RWPE2 (cell line): ENCODE measurements at regions not wholly inside any gene's neighbourhood (a gene's known extent, or its start where the extent isn't known, plus 50 kb on each side); places are given as distances from the start of the nearest gene placed in this dataset.
A peak's percentile ranks its signal among the peaks of the same experiment; 100 is the strongest.

Experiments used
- ATAC-seq: fragments of 200-7000 bp; cut with Tn5 transposase; 3 replicates; pipeline ENCODE4 v1.9.1; 2021; ENCODE audit warnings: low read depth
- DNase-seq: peaks from one replicate; pipeline ENCODE4 v3.0.0-alpha.2; 2020; ENCODE audit warnings: low spot score
- H3K27ac ChIP-seq: fragments of 450-650 bp; 2 replicates; pipeline ENCODE4 v1.5.1; 2017; ENCODE audit warnings: mild to moderate bottlenecking; ENCODE audit not compliant: poor library complexity, severe bottlenecking
- H3K27me3 ChIP-seq: fragments of 250-450 bp; sonication (Bioruptor Pico); 2 replicates; pipeline ENCODE4 v1.5.1; 2021; ENCODE audit warnings: mild to moderate bottlenecking, moderate library complexity; ENCODE audit not compliant: insufficient read depth, poor library complexity, severe bottlenecking
- H3K36me3 ChIP-seq: fragments of 250-450 bp; sonication (Bioruptor Pico); 2 replicates; pipeline ENCODE4 v1.5.1; 2020; ENCODE audit warnings: low read depth, mild to moderate bottlenecking, moderate library complexity
- H3K4me1 ChIP-seq: fragments of 250-450 bp; sonication (Bioruptor Pico); 2 replicates; pipeline ENCODE4 v1.5.1; 2021; ENCODE audit warnings: mild to moderate bottlenecking, moderate library complexity; ENCODE audit not compliant: insufficient read depth, poor library complexity, severe bottlenecking
- H3K4me3 ChIP-seq: fragments of 250-450 bp; sonication (Bioruptor Pico); 2 replicates; pipeline ENCODE4 v1.5.1; 2021; ENCODE audit warnings: mild to moderate bottlenecking, moderate library complexity; ENCODE audit not compliant: severe bottlenecking
- H3K9me3 ChIP-seq: fragments of 250-450 bp; sonication (Bioruptor Pico); 2 replicates; pipeline ENCODE4 v1.5.1; 2021; ENCODE audit warnings: mild to moderate bottlenecking, moderate library complexity; ENCODE audit not compliant: severe bottlenecking
- TF ChIP-seq, protein P1 (sequence below): fragments of 450-650 bp; IDR thresholded peaks from one replicate; pipeline ENCODE4 v1.5.1; 2017; ENCODE audit warnings: mild to moderate bottlenecking, moderate library complexity; ENCODE audit not compliant: poor library complexity, severe bottlenecking

DNA sequence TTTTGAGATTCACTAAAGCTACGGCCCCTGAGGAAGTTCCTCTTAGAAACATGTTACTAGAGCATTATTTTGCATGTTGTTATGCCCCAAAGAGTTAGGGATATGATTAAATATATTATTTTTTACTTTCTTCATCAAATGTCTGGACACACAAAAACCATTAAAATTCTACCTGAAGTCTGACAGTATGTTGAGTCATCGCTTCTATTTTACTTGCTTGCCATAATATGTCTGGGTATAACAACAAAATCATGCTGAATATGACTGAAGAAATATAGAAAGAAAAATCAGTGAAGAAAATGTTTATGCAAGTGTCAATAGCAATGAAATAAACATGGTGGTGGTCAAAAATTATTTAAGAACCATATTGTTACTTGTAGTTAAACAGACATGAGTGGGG lies 1818.5 kb upstream of the ADGRL3 start:
- no peaks in the 10 kb centered on the region for H3K9me3 ChIP-seq
- H3K27me3 ChIP-seq: no peaks in the 10 kb centered on the region
- ATAC-seq (no peak), DNase-seq (no peak)
- TF ChIP-seq, protein P1, sequence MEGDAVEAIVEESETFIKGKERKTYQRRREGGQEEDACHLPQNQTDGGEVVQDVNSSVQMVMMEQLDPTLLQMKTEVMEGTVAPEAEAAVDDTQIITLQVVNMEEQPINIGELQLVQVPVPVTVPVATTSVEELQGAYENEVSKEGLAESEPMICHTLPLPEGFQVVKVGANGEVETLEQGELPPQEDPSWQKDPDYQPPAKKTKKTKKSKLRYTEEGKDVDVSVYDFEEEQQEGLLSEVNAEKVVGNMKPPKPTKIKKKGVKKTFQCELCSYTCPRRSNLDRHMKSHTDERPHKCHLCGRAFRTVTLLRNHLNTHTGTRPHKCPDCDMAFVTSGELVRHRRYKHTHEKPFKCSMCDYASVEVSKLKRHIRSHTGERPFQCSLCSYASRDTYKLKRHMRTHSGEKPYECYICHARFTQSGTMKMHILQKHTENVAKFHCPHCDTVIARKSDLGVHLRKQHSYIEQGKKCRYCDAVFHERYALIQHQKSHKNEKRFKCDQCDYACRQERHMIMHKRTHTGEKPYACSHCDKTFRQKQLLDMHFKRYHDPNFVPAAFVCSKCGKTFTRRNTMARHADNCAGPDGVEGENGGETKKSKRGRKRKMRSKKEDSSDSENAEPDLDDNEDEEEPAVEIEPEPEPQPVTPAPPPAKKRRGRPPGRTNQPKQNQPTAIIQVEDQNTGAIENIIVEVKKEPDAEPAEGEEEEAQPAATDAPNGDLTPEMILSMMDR: no peak
- no peaks in the 10 kb centered on the region for H3K36me3 ChIP-seq
- H3K4me1 ChIP-seq: peaks cover 4% of the 10 kb centered on the region
- H3K27ac ChIP-seq: peak overlapping the region; percentile 7
- H3K4me3 ChIP-seq: no peak overlapping the region

DNA sequence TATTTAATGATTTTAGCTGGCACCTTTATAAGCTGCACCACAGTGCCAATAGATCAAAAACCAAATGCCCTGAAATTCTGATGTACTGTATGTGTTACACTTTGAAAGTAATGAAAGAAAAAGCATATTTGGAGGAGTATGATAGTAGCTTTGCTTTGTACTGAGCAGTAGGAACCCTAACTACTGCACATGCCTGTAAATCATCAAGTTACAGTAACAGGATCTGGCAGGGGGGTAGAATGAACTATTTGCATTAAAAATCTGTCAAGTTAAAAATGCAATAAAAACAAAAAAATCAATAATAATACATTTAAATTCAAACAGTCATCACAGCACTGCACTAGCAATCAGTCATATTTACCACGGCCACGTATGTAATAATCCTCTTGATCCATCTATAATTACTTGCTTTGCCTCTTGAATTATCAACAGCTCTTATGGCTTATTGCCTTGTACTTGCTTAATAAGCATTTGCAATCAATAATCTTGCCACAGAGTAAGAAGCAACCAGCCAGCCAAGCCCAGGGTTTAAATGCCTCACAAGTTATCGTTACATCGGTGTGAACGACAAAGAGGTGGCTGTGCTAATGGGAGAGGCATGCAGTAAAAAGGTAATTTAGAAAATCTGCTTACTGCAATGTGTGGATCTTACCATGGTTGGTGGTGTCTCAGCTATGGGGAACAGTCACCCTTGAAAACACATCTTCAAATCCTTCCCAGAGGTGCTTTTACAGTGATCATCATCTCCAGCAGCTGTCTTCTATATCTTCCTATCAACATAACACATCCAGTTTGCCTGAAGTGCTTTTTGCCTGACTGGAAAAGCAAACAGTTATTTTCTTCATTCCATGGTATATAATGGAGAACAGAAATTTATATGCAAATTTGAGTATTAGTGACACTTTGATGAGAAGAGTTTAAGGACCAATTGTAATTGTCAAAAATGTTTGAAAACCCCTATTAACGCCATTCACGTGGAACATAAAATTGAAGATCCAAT lies 1812.1 kb upstream of the ADGRL3 start:
- no peaks in the 10 kb centered on the region for H3K36me3 ChIP-seq
- TF ChIP-seq, protein P1: no peak
- H3K27ac ChIP-seq: no peak overlapping the region
- H3K4me3 ChIP-seq: no peak overlapping the region
- DNase-seq: no peak
- no peaks in the 10 kb centered on the region for H3K9me3 ChIP-seq
- no peaks in the 10 kb centered on the region for H3K27me3 ChIP-seq
- ATAC-seq: no peak
- no peaks in the 10 kb centered on the region for H3K4me1 ChIP-seq

DNA sequence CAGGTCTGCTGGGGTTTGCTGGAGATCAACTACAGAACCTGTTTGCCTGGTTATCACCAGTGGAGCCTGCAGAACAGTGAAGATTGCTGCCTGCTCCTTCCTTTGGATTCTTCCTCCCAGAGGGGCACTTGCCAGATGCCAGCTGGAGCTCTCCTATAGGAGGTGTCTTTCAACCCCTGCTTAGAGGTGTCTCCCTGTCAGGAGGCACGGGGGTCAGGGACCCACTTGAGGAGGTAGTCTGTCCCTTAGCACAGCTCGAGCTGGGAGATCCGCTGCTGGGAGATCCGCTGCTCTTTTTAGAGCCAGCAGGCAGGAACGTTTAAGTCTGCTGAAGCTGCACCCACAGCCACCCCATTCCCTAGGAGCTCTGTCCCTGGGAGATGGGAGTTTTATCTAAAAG lies 1806.3 kb upstream of the ADGRL3 start:
- TF ChIP-seq, protein P1: no peak
- H3K27ac ChIP-seq: no peak overlapping the region
- ATAC-seq (no peak), DNase-seq (no peak)
- H3K4me3 ChIP-seq: no peak overlapping the region
- no peaks in the 10 kb centered on the region for H3K9me3 ChIP-seq
- H3K4me1 ChIP-seq: no peaks in the 10 kb centered on the region
- no peaks in the 10 kb centered on the region for H3K36me3 ChIP-seq
- H3K27me3 ChIP-seq: no peaks in the 10 kb centered on the region

DNA sequence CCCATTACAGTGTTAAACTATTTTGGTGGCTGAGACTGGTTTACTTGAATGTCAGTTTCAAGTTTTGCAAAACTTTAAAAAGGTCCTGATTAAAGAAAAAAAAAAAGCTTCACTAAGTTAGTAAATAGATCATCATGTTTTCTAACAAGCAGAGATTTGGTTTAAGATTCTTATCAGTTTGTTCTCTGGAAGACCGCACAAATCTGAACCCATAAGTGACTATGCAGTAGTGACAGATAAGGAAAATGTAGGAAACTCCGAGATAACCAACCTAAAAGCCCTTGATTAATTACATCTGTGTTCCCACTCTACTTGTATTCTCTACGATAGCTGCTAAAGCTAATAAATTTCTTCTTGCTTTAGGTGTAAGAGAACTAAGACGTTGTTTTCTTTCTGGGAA lies 1799.8 kb upstream of the ADGRL3 start:
- DNase-seq: no peak
- no peak for ATAC-seq
- TF ChIP-seq, protein P1: no peak
- H3K36me3 ChIP-seq: no peaks in the 10 kb centered on the region
- H3K4me3 ChIP-seq: no peak overlapping the region
- no peaks in the 10 kb centered on the region for H3K4me1 ChIP-seq
- no peaks in the 10 kb centered on the region for H3K9me3 ChIP-seq
- peaks cover 2% of the 10 kb centered on the region for H3K27me3 ChIP-seq
- H3K27ac ChIP-seq: no peak overlapping the region

DNA sequence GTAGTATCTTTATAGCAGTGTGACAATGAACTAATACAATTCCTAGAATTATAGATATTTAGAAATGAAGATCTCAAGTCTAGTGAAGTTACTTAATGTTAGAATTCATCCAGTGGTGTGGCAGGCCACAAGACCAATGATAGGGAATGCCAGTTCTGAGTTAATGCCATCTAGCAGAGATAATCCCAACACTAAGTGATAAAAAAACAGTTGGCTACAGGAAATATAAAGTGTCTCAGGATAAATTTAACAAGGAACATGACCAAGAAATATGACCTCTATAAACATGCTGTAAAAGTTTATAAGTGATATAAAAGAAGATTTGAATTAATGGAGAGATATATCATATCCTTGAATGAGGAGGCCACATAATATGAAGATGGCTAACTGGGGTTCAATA lies 1790.5 kb upstream of the ADGRL3 start:
- no peaks in the 10 kb centered on the region for H3K27me3 ChIP-seq
- ATAC-seq (no peak), DNase-seq (no peak)
- H3K4me1 ChIP-seq: no peaks in the 10 kb centered on the region
- no peak overlapping the region for H3K27ac ChIP-seq
- TF ChIP-seq, protein P1: no peak
- no peak overlapping the region for H3K4me3 ChIP-seq
- H3K36me3 ChIP-seq: no peaks in the 10 kb centered on the region
- H3K9me3 ChIP-seq: no peaks in the 10 kb centered on the region
